GM23338 (cell line): ENCODE measurements at regions not wholly inside any gene's neighbourhood (a gene's known extent, or its start where the extent isn't known, plus 50 kb on each side); places are given as distances from the start of the nearest gene placed in this dataset.

Experiments used
- ATAC-seq: fragments of 200-7000 bp; cut with Tn5 transposase; 3 replicates; pipeline ENCODE4 v1.9.1; 2020
- DNase-seq: peaks from one replicate; pipeline ENCODE4 v3.0.0-alpha.2; 2015; ENCODE audit warnings: low spot score
- H2AFZ ChIP-seq: fragments of 200-600 bp; sonication (generic); 2 replicates; pipeline ENCODE4 v1.8.0; 2016; ENCODE audit warnings: antibody characterized with exemption, mild to moderate bottlenecking, moderate library complexity
- H3F3A ChIP-seq: fragments of 200-600 bp; sonication (generic); replicated peaks from 2 replicates; pipeline ENCODE4 v1.8.0; 2017; ENCODE audit warnings: antibody characterized with exemption, mixed run types, low read depth
- H3K27ac ChIP-seq: fragments of 200-600 bp; sonication (generic); 2 replicates; pipeline ENCODE4 v1.6.1; 2016; ENCODE audit warnings: low read depth
- H3K27me3 ChIP-seq: fragments of 200-600 bp; sonication (generic); 2 replicates; pipeline ENCODE4 v1.8.0; 2016; ENCODE audit warnings: mild to moderate bottlenecking, mixed run types, moderate library complexity; ENCODE audit not compliant: insufficient read depth
- H3K36me3 ChIP-seq: fragments of 200-600 bp; sonication (generic); 2 replicates; pipeline ENCODE4 v1.8.0; 2016; ENCODE audit warnings: mild to moderate bottlenecking; ENCODE audit not compliant: insufficient read depth
- H3K4me1 ChIP-seq: fragments of 200-600 bp; sonication (generic); 2 replicates; pipeline ENCODE4 v1.8.0; 2016; ENCODE audit warnings: mild to moderate bottlenecking, moderate library complexity; ENCODE audit not compliant: insufficient read depth
- H3K4me2 ChIP-seq: fragments of 200-600 bp; sonication (generic); 2 replicates; pipeline ENCODE4 v1.7.1; 2017; ENCODE audit warnings: mixed run types
- H3K4me3 ChIP-seq: fragments of 200-600 bp; sonication (generic); 2 replicates; pipeline ENCODE4 v1.6.1; 2016; ENCODE audit warnings: mixed run types
- H3K79me2 ChIP-seq: fragments of 200-600 bp; sonication (generic); replicated peaks from 2 replicates; pipeline ENCODE4 v1.8.0; 2017; ENCODE audit warnings: mild to moderate bottlenecking; ENCODE audit not compliant: insufficient read depth
- H3K9me2 ChIP-seq: fragments of 200-600 bp; sonication (generic); 2 replicates; pipeline ENCODE4 v1.8.0; 2017; ENCODE audit not compliant: insufficient read depth
- H4K20me1 ChIP-seq: fragments of 200-600 bp; sonication (generic); replicated peaks from 2 replicates; pipeline ENCODE4 v1.8.0; 2017; ENCODE audit warnings: mild to moderate bottlenecking; ENCODE audit not compliant: insufficient read depth
- H3K27ac Mint-ChIP-seq: 2 replicates; pipeline ENCODE4 v1.8.0; 2020; ENCODE audit warnings: inconsistent platforms, mild to moderate bottlenecking, moderate library complexity, mixed read lengths
- H3K27me3 Mint-ChIP-seq: 3 replicates; pipeline ENCODE4 v1.8.0; 2022; ENCODE audit warnings: low read depth, mild to moderate bottlenecking, moderate library complexity, mixed read lengths, inconsistent platforms; ENCODE audit not compliant: insufficient read depth, poor library complexity
- H3K36me3 Mint-ChIP-seq: 3 replicates; pipeline ENCODE4 v1.8.0; 2021; ENCODE audit warnings: low read depth, mild to moderate bottlenecking, inconsistent platforms, moderate library complexity, mixed read lengths
- H3K4me1 Mint-ChIP-seq: 3 replicates; pipeline ENCODE4 v1.8.0; 2020; ENCODE audit warnings: mild to moderate bottlenecking, inconsistent platforms, mixed read lengths
- H3K4me3 Mint-ChIP-seq: 3 replicates; pipeline ENCODE4 v1.8.0; 2021; ENCODE audit warnings: moderate library complexity, mild to moderate bottlenecking, inconsistent platforms, mixed read lengths
- H3K9me3 Mint-ChIP-seq: 3 replicates; pipeline ENCODE4 v1.8.0; 2020; ENCODE audit warnings: moderate library complexity, mild to moderate bottlenecking, inconsistent platforms, mixed read lengths
- CTCF ChIP-seq, 2 experiments: fragments of 200-600 bp in 1 of 2; sonication (generic) in 1 of 2; conservative IDR thresholded peaks; 2 replicates each; pipeline versions ENCODE4 v1.5.1 to v1.6.1; 2016 to 2017; ENCODE audit warnings: antibody characterized with exemption in 2 of 2, low read depth in 2 of 2, mild to moderate bottlenecking in 2 of 2, moderate library complexity in 1 of 2
- STAT1 ChIP-seq: IDR thresholded peaks from one replicate; pipeline ENCODE4 v1.6.1; 2016; ENCODE audit warnings: antibody characterized with exemption; ENCODE audit not compliant: unreplicated experiment
- ZNF331 ChIP-seq: fragments of 250-450 bp; sonication (Bioruptor Pico); IDR thresholded peaks from 2 replicates; pipeline ENCODE4 v1.5.0; 2020; ENCODE audit warnings: low read depth, mild to moderate bottlenecking, moderate library complexity
- TF ChIP-seq, protein P1 (sequence below): fragments of 250-450 bp; sonication (Bioruptor Pico); IDR thresholded peaks from 2 replicates; pipeline ENCODE4 v1.5.0; 2020; ENCODE audit warnings: mild to moderate bottlenecking, moderate library complexity
- TF ChIP-seq, protein P2 (sequence below): IDR thresholded peaks from one replicate; pipeline ENCODE4 v1.6.1; 2018; ENCODE audit warnings: antibody characterized with exemption; ENCODE audit not compliant: unreplicated experiment

GRCh38 chr5:68027519-68027918 lies 188.0 kb upstream of the PIK3R1 start:
- Histone ChIP-seq H3K79me2 (no peaks in the 10 kb centered on the region), H3K27ac (no peak overlapping the region), H3K4me1 (peaks cover 24% of the 10 kb centered on the region), H3F3A (no peaks in the 10 kb centered on the region), H3K4me2 (no peak overlapping the region), H4K20me1 (no peaks in the 10 kb centered on the region), H3K9me2 (no peaks in the 10 kb centered on the region; the same call in none of the 2 replicates), H3K36me3 (no peaks in the 10 kb centered on the region), H2AFZ (no peak overlapping the region), H3K4me3 (no peak overlapping the region), H3K27me3 (no peaks in the 10 kb centered on the region)
- H3K9me3 Mint-ChIP-seq: peaks cover 2% of the 10 kb centered on the region; the same call in 1 of the 3 replicates
- no peak for ATAC-seq
- TF ChIP-seq STAT1 (no peak), ZNF331 (CRISPR knock-in tag) (no peak), CTCF (conservative IDR thresholded peaks at IDR 0.05; ENCODE audit: low read depth in 2 of 2) (no peak)
- TF ChIP-seq, protein P1, sequence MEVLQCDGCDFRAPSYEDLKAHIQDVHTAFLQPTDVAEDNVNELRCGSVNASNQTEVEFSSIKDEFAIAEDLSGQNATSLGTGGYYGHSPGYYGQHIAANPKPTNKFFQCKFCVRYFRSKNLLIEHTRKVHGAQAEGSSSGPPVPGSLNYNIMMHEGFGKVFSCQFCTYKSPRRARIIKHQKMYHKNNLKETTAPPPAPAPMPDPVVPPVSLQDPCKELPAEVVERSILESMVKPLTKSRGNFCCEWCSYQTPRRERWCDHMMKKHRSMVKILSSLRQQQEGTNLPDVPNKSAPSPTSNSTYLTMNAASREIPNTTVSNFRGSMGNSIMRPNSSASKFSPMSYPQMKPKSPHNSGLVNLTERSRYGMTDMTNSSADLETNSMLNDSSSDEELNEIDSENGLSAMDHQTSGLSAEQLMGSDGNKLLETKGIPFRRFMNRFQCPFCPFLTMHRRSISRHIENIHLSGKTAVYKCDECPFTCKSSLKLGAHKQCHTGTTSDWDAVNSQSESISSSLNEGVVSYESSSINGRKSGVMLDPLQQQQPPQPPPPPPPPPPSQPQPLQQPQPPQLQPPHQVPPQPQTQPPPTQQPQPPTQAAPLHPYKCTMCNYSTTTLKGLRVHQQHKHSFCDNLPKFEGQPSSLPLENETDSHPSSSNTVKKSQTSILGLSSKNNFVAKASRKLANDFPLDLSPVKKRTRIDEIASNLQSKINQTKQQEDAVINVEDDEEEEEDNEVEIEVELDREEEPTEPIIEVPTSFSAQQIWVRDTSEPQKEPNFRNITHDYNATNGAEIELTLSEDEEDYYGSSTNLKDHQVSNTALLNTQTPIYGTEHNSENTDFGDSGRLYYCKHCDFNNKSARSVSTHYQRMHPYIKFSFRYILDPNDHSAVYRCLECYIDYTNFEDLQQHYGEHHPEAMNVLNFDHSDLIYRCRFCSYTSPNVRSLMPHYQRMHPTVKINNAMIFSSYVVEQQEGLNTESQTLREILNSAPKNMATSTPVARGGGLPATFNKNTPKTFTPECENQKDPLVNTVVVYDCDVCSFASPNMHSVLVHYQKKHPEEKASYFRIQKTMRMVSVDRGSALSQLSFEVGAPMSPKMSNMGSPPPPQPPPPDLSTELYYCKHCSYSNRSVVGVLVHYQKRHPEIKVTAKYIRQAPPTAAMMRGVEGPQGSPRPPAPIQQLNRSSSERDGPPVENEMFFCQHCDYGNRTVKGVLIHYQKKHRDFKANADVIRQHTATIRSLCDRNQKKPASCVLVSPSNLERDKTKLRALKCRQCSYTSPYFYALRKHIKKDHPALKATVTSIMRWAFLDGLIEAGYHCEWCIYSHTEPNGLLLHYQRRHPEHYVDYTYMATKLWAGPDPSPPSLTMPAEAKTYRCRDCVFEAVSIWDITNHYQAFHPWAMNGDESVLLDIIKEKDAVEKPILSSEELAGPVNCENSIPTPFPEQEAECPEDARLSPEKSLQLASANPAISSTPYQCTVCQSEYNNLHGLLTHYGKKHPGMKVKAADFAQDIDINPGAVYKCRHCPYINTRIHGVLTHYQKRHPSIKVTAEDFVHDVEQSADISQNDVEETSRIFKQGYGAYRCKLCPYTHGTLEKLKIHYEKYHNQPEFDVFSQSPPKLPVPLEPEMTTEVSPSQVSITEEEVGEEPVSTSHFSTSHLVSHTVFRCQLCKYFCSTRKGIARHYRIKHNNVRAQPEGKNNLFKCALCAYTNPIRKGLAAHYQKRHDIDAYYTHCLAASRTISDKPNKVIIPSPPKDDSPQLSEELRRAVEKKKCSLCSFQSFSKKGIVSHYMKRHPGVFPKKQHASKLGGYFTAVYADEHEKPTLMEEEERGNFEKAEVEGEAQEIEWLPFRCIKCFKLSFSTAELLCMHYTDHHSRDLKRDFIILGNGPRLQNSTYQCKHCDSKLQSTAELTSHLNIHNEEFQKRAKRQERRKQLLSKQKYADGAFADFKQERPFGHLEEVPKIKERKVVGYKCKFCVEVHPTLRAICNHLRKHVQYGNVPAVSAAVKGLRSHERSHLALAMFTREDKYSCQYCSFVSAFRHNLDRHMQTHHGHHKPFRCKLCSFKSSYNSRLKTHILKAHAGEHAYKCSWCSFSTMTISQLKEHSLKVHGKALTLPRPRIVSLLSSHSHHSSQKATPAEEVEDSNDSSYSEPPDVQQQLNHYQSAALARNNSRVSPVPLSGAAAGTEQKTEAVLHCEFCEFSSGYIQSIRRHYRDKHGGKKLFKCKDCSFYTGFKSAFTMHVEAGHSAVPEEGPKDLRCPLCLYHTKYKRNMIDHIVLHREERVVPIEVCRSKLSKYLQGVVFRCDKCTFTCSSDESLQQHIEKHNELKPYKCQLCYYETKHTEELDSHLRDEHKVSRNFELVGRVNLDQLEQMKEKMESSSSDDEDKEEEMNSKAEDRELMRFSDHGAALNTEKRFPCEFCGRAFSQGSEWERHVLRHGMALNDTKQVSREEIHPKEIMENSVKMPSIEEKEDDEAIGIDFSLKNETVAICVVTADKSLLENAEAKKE: no peak
- TF ChIP-seq, protein P2, sequence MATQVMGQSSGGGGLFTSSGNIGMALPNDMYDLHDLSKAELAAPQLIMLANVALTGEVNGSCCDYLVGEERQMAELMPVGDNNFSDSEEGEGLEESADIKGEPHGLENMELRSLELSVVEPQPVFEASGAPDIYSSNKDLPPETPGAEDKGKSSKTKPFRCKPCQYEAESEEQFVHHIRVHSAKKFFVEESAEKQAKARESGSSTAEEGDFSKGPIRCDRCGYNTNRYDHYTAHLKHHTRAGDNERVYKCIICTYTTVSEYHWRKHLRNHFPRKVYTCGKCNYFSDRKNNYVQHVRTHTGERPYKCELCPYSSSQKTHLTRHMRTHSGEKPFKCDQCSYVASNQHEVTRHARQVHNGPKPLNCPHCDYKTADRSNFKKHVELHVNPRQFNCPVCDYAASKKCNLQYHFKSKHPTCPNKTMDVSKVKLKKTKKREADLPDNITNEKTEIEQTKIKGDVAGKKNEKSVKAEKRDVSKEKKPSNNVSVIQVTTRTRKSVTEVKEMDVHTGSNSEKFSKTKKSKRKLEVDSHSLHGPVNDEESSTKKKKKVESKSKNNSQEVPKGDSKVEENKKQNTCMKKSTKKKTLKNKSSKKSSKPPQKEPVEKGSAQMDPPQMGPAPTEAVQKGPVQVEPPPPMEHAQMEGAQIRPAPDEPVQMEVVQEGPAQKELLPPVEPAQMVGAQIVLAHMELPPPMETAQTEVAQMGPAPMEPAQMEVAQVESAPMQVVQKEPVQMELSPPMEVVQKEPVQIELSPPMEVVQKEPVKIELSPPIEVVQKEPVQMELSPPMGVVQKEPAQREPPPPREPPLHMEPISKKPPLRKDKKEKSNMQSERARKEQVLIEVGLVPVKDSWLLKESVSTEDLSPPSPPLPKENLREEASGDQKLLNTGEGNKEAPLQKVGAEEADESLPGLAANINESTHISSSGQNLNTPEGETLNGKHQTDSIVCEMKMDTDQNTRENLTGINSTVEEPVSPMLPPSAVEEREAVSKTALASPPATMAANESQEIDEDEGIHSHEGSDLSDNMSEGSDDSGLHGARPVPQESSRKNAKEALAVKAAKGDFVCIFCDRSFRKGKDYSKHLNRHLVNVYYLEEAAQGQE: no peak
- peaks cover 21% of the 10 kb centered on the region for H3K4me1 Mint-ChIP-seq
- H3K36me3 Mint-ChIP-seq: no peaks in the 10 kb centered on the region
- no peak overlapping the region for H3K27ac Mint-ChIP-seq
- H3K4me3 Mint-ChIP-seq: no peak overlapping the region
- H3K27me3 Mint-ChIP-seq: peaks cover 2% of the 10 kb centered on the region
- DNase-seq: no peak
